ENCODE measurements at regions not wholly inside any gene's neighbourhood (a gene's known extent, or its start where the extent isn't known, plus 50 kb on each side); places are given as distances from the start of the nearest gene placed in this dataset.
"Not testable (repeated sequence)": the region's sequence is repeated elsewhere in the genome, so short reads cannot be mapped to it uniquely, and the experiment has no call there.

DNA sequence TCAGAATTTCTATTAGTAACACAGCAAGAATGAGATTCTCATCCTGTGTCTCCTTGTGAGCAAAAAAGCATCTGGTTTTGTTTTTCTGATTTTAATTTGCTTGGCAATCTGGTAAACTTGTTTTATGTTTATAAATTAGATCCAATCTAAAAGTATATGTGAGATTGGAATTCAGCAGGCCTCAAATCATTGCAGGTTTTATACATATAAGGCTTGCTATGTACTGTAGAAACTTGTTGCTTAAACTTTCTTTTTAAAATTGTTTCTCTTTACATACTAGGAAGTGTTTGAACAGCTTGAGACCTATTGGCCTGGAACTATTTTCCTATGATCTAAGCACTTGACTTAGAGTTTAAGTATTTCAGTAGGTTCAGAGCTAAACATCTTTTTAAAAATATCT is 1037.8 kb downstream of the NR2F1-AS1 start:
- DNase-seq = no peak

DNA sequence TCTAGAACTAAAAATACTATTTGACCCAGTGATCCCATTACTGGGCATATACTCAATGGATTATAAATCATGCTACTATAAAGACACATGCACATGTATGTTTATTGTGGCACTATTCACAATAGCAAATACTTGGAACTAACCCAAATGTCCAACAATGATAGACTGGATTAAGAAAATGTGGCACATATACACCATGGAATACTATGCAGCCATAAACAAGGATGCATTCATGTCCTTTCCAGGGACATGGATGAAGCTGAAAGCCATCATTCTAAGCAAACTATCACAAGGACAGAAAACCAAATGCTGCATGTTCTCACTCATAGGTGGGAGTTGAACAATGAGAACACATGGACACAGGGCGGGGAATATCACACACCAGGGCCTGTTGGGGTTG is 1039.0 kb downstream of the NR2F1-AS1 start:
- not testable (repeated sequence) for DNase-seq

- no peak for DNase-seq
Measured at GRCh38 chr5:92527311-92528078, 1053.5 kb downstream of the NR2F1-AS1 start.

DNA sequence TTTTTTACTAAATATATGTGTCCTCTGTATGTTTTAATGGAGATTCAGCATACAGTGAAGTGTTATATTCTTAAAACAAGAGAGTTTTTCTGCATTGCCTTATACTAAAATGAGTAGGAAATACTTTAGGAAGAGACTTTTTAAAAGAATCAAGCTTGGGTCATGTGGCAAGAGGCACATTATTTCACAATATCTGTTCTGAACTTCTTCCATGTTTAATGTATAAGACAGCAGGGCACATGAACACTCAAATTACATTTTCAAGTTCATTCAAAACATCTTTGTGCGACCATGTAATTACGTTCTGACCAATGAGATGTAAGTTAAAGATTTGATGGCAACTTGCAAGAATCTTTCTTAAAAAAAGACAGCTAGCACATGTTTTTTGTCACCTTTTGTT is 1055.9 kb downstream of the NR2F1-AS1 start:
- no peak for DNase-seq

GRCh38 chr5:92519811-92520632 is 1061.0 kb downstream of the NR2F1-AS1 start:
- peak; percentile 76 for DNase-seq

DNA sequence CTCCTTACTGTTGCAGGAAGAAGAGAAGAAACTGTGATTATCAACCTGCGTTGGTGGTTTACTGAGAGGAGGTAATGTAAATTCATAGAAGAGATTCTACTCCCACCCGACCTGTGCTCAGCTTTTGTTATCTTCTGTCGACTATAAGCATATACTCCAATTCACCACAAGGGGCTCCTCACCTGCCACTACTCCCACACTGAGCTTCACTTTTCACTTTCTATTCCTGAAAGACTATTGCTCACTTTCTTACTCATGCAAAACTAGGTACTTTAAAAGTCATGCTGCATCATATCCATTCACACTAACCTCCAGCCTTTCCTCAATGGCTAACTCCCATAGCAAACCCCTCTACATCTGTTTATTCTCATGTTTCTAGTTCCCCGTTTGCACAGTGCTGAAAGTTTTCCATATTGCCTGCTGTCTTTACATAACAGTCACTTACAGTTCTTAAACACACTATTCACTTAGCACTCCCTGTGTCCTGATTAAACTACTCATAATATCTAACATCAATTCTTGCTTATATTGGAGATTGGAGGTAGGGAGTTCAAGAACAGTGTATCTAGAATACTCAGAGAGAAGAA is 1062.6 kb downstream of the NR2F1-AS1 start:
- peak; percentile 6 for DNase-seq

DNA sequence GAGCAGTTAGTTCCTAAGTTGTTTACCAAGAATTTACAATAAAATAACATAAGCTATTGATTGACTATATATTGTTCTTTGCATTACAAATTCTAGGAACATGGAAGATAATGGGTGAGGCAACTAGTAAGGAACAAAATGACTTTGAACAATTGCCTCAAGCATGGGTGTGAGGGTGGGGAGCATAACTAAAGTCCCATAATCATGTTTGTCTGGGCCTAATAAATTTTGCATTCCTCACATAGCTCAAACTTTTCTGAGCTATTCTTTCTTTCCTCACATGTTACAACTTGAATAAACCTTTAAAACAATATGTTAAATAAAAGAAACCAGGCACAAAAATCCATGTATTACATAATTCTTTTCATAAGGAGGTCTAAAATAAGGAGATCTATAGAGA is 1066.1 kb downstream of the NR2F1-AS1 start:
- no peak for DNase-seq

- no peak for DNase-seq
Measured at GRCh38 chr5:92513067-92513466, 1068.0 kb downstream of the NR2F1-AS1 start.

DNA sequence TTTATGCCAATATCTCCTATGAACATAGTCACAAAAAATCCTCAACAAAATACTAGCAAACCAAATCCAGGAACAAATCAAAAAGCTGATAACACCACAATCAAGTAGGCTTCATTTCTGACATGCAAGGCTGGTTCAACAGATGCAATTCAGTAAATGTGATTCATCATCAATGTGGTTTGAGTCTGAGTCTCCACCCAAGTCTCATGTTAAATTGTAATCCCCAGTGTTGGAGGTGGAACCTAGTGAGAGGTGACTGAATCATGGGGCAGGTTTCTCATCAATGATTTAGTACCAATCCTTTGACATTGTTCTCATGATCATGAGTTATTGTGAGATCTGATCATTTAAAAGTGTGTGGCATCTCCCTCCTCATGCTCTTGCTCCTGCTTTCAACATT is 1072.7 kb downstream of the NR2F1-AS1 start:
- no peak for DNase-seq

DNA sequence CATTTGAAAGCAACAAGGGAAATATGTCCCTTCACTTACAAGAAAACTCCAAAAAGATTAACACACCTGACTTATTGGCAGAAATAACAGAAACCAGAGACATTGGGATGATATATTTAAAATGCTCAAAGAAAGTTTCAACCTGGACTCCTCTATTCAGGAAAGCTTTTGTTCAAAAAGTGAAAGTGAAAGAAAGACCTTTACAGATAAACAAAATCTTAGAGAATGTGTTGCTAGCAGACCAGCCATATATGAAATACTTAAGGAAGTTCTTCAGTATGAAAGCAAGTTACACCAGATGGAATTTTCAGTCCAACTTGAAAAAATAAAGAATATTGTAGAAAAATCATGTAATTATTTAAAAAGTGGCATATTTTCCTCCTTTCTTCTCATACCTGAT is 1075.1 kb downstream of the NR2F1-AS1 start:
- DNase-seq = no peak

DNA sequence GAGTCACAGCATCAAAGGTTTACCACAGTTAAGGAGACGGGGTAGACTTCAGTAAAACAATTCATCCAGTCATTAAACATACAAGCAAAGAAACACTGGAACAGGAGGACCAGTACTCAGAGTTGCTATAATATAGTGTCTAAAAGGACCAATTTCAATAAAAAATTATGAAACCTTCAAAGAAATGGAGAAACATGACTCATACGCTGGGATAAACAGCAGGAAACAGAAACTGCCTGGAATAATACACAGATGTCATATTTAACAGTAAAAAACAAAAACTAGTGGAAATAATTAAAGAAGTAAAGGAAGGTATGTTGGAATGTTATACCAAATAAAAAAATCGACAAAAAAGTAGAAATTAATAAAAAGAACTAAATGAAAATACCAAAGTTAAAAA is 1075.9 kb downstream of the NR2F1-AS1 start:
- no peak for DNase-seq

DNA sequence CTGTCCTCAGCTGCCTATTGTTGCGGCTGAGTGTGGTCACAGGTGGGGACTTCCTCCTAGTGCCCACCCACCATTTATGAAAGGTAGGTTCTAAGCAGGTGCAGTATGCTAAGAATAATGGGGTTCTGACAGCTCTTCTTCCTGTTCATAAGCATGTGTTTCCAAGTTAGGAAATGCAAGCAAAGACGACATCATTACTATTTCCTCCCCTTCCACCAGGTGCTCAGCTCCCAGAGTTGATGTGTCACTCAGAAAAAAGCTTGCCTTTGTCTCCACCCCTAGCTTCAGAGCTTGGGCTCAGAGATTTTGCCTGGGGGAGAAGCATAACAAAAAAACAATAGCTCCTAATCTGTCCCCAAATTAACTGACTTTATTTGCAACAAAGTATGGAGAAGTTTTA is 1076.7 kb downstream of the NR2F1-AS1 start:
- no peak for DNase-seq

- no peak for DNase-seq
Measured at GRCh38 chr5:92500752-92501151, 1080.3 kb downstream of the NR2F1-AS1 start.

DNA sequence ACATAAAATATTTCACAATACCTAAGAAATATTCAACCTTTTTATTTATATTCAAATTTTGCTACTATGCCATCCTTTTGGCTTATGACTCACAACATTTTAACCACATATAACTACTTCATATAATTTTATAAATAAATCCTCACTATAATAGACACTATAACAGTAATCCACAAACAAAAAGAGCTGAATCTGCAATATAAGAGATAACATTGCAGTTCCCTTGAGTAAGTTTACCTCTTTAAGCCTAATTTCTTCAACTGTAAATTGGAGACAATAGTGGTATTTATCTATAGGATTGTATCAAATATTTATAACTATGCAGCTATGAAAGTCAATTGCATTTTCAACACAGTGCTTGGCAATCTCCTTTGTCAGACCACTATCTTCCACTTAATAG is 1084.5 kb downstream of the NR2F1-AS1 start:
- no peak for DNase-seq

- DNase-seq = no peak
Measured at GRCh38 chr5:92494508-92494907, 1086.5 kb downstream of the NR2F1-AS1 start.

DNA sequence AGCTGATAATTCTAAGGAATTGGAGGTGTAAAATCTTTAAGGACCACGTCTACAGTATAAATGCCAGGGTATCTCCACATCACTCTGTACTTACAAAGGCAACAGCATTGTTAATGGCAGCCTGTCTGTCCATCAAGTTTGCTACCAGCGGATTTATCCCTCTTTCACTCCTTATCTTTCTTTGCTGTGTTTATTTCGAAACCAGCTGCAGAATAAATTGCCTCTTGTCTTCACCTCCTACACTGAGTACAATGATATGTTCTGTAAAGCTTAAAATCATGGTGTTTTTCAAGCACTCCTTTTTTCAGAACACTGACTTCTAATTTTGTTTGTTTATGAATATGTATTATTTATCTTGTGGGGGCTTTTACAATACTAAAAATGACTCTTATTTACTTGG is 1088.1 kb downstream of the NR2F1-AS1 start:
- DNase-seq = no peak

DNA sequence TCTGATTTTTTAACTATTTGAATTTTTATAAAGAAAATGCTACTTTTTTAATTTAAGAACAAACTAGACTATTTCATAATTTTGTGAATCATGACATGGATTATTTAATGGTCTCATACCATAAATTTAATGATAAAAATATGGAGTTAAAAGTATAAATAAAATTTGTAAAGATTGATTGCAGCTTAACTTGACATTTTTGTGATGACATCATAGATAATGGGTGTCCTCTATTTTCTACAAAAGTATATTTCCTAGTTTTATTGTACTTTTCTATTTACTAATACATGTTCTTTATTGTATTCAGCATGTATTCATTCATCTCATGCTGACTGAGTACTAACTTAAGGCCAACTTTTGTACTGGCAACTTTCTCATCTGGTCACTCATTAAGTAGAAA is 1096.5 kb downstream of the NR2F1-AS1 start:
- DNase-seq = no peak

GRCh38 chr5:92472981-92473566 is 1090.0 kb upstream of the ARRDC3 start:
- DNase-seq = no peak

DNA sequence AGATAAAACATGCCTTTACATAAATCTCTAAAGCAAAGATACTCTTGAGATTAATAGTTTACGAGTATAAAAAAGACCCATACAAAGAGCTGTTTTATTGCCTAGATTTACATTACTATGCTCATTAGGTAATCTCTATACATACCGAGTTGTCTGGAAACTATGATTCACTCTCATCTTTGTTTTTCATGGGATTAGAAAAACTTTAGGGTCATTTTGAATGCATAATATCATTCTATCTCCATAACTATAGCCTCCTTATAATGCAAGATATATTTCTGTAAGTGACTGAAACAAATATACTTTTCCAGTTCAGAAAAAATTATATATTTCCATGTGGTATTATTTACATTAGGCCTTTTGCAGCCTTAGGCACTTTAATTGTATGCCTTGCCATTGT is 1088.7 kb upstream of the ARRDC3 start:
- DNase-seq = no peak

GRCh38 chr5:92470770-92471169 is 1087.7 kb upstream of the ARRDC3 start:
- DNase-seq = no peak

DNA sequence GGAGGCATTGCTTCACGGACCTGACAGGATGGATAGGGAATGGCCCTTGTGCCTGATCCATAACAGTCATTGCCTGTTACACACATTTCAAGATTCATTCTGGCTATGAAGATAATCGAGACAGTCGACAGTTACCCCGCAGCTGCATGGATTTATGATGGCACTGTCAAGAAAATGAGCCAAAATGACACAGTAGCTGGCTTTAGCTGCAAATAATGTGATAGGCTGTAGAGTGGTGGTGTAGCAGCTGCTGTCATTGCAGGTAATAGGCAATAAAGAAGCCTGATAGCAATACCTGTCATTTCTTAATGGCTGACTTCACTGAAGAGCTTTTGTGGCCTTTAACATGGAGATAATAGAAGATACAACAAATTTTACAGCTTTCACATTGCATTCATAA is 1085.2 kb upstream of the ARRDC3 start:
- no peak for DNase-seq

DNA sequence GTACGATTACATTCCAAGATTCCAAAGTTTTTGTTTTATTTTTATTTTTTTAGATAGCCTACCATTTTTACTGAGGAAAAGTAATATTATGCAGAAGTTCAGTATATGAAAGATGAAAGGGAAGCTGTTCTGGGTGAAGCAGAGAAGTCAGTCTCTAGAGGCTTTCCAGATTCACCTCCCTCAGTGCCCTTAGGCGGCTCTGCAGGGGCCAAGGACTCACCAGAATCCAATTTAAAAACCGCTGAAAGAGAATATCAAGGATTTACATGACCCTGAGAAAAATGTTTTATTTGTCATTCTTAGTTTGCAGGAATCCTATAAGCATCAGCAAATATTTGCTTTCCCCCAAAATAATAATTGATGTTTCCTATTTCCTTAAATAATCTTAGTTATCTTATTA is 1084.6 kb upstream of the ARRDC3 start:
- no peak for DNase-seq

- DNase-seq = no peak
Measured at GRCh38 chr5:92460505-92460904, 1077.4 kb upstream of the ARRDC3 start.

DNA sequence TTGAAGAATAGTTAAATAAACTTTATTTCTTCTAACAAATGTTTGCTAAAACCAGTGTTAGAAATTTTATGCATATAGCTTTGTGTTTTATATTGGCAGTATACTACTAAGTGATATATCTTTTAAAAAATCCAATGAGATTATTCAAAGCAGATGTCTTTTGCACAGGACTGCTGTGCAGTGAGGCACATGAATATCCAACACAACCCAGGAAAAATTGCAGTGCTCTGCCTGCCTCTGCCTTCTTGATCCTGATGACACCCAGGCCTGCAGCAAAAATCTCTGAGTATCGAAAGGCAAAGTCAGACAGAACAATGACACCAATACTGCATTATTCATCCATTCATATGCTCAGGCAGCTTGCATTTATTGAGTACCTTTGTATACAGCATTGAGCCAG is 1076.5 kb upstream of the ARRDC3 start:
- DNase-seq = no peak
